Gastrocnemius medialis (tissue), 4 donors: ENCODE measurements at regions not wholly inside any gene's neighbourhood (a gene's known extent, or its start where the extent isn't known, plus 50 kb on each side); places are given as distances from the start of the nearest gene placed in this dataset.

ENCODE experiments used
- POLR2A ChIP-seq, 2 donors: fragments of 450-650 bp; IDR thresholded peaks; one replicate each; pipeline ENCODE4 v1.6.1; 2017; ENCODE audit warnings: antibody characterized with exemption in 2 of 2, mild to moderate bottlenecking in 2 of 2, moderate library complexity in 2 of 2
- TF ChIP-seq, protein P1 (sequence below), 5 experiments: fragments of 450-650 bp in 3 of 5; fragments of 200-600 bp in 2 of 5; sonication (generic) in 2 of 5; IDR thresholded peaks in 4 of 5; conservative IDR thresholded peaks in 1 of 5; 1 replicate in 4 of 5; 2 replicates in 1 of 5; pipeline ENCODE4 v1.5.1; 2016 to 2019; ENCODE audit warnings: antibody characterized with exemption in 5 of 5, mild to moderate bottlenecking in 3 of 5, moderate library complexity in 3 of 5

DNA sequence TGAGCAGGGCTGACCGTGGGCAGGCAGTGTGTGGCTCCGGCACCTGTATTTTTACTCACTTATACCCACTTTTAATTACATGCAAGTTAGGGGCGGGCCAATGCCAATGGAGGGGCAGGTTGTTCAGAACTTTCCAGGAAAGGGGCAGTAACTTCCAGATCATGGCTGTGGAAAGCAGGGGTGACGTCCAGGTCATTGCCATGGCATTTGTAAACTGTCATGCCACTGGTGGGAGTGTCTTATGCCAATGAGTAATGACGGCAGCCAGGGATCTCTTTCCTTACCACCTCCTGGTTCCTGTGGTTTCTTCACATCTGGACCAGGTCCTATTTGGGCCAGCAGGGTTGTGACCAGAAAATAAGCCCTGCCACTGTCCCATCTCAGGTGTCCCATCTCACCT, 258.7 kb downstream of the THBS2 start:
- TF ChIP-seq, protein P1, sequence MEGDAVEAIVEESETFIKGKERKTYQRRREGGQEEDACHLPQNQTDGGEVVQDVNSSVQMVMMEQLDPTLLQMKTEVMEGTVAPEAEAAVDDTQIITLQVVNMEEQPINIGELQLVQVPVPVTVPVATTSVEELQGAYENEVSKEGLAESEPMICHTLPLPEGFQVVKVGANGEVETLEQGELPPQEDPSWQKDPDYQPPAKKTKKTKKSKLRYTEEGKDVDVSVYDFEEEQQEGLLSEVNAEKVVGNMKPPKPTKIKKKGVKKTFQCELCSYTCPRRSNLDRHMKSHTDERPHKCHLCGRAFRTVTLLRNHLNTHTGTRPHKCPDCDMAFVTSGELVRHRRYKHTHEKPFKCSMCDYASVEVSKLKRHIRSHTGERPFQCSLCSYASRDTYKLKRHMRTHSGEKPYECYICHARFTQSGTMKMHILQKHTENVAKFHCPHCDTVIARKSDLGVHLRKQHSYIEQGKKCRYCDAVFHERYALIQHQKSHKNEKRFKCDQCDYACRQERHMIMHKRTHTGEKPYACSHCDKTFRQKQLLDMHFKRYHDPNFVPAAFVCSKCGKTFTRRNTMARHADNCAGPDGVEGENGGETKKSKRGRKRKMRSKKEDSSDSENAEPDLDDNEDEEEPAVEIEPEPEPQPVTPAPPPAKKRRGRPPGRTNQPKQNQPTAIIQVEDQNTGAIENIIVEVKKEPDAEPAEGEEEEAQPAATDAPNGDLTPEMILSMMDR (IDR thresholded peaks at IDR 0.05 in 4 of 5, conservative IDR thresholded peaks at IDR 0.05 in 1 of 5) = no peak
- TF ChIP-seq POLR2A (IDR thresholded peaks at IDR 0.05) = no peak
